ENCODE measurements at regions not wholly inside any gene's neighbourhood (a gene's known extent, or its start where the extent isn't known, plus 50 kb on each side); places are given as distances from the start of the nearest gene placed in this dataset.

- no peak for DNase-seq (ENCODE audit: low read depth)
- H3K4me3 ChIP-seq (ENCODE audit: low read depth, low read length) = no peak overlapping the region
- TF ChIP-seq CTCF (IDR thresholded peaks at IDR 0.05; ENCODE audit: insufficient read depth, low read length) = no peak
Observed at GRCh38 chr4:24002330-24002966, 112.6 kb upstream of the PPARGC1A start.

GRCh38 chr4:24001486-24002329 lies 111.9 kb upstream of the PPARGC1A start:
- DNase-seq (ENCODE audit: low read depth) = no peak
- TF ChIP-seq CTCF (IDR thresholded peaks at IDR 0.05; ENCODE audit: insufficient read depth, low read length) = no peak
- H3K4me3 ChIP-seq (ENCODE audit: low read depth, low read length) = no peak overlapping the region

- no peak for TF ChIP-seq CTCF (IDR thresholded peaks at IDR 0.05; ENCODE audit: insufficient read depth, low read length)
- H3K4me3 ChIP-seq (ENCODE audit: low read depth, low read length) = no peak overlapping the region
- DNase-seq (ENCODE audit: low read depth) = no peak
Observed at GRCh38 chr4:24000470-24000831, 110.6 kb upstream of the PPARGC1A start.

- TF ChIP-seq CTCF (IDR thresholded peaks at IDR 0.05; ENCODE audit: insufficient read depth, low read length) = no peak
- H3K4me3 ChIP-seq (ENCODE audit: low read depth, low read length) = no peak overlapping the region
- DNase-seq (ENCODE audit: low read depth) = no peak
Observed at GRCh38 chr4:23999714-24000469, 110.0 kb upstream of the PPARGC1A start.

- TF ChIP-seq CTCF (IDR thresholded peaks at IDR 0.05; ENCODE audit: insufficient read depth, low read length) = no peak
- DNase-seq (ENCODE audit: low read depth) = no peak
- H3K4me3 ChIP-seq (ENCODE audit: low read depth, low read length) = no peak overlapping the region
Observed at GRCh38 chr4:23993373-23993772, 103.5 kb upstream of the PPARGC1A start.

GRCh38 chr4:23991444-23991843 lies 101.6 kb upstream of the PPARGC1A start:
- H3K4me3 ChIP-seq (ENCODE audit: low read depth, low read length) = no peak overlapping the region
- TF ChIP-seq CTCF (IDR thresholded peaks at IDR 0.05; ENCODE audit: insufficient read depth, low read length) = no peak
- DNase-seq (ENCODE audit: low read depth) = no peak

All from fibroblast of the aortic adventitia (primary cell).